Stimulated activated CD8-positive, alpha-beta memory T cell treated with anti-CD3 and anti-CD28 coated beads, Interleukin-15, amount 100 ng/mL, for 48 hours (primary cell): ENCODE measurements at regions not wholly inside any gene's neighbourhood (a gene's known extent, or its start where the extent isn't known, plus 50 kb on each side); places are given as distances from the start of the nearest gene placed in this dataset.

Source experiments
- DNase-seq, 2 donors: peaks; one replicate each; pipeline ENCODE4 v3.0.0-alpha.2; 2020; ENCODE audit warnings: low read depth in 2 of 2

- no peak for DNase-seq
Measured at GRCh38 chr1:221192055-221192454, 312.8 kb downstream of the HLX start.

GRCh38 chr1:221200464-221200863 is 321.2 kb downstream of the HLX start:
- no peak for DNase-seq

DNA sequence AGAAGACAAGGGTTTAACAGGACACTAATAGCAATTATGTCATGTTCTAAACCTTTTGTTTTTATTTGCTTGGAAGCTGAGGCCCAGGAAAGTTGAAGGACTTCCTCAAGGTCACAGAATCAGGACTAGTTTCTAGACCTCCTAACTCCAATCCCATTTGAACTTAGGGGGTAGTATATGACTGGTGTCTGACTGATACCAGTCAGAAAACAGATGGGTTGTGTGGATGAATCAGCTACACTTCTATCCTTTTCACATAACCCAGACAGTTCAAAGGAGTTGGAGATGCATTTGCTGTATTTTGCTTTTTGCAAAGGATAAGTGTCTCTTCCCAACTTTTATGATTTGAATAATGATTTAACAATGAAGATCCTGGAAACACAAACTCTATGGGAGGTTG is 322.5 kb downstream of the HLX start:
- no peak for DNase-seq

GRCh38 chr1:221203224-221204054 is 324.2 kb downstream of the HLX start:
- DNase-seq = peak; percentile 30 to 38

DNA sequence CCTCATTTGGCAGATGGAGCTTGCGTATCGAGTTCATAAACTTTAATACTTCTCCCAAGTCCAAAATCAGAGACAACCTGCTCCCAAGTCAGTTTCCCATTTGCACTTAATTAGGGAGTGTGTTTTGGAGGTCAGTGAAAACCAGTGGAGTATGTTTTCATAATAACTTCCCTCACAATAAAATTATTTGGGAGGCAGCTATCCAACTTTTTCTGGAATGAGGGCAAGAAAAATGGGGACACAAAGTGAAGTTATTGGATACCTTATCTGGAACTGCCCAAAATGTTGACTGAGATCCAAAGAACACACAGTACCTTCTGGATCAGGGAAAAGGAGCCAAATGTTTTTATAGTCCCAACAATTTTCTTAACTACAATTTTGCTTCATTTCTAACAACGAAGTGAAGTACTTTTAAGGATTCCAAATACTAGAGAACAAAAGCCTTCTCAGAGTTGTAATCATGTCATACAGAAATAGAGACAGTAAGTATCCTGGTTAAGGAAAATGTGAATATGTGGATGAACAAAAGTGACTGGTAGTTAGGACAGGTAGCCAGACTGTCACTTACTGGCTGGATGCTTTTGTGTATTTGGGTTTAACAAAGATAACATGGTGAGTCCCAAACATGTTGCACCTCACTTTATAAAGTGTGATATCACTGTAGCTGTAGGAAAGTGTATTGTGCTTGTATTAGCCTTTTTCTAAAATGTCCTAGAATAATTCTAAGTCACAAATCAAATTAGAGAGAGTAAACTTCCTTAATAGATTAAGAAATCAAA is 325.0 kb downstream of the HLX start:
- no peak for DNase-seq

DNA sequence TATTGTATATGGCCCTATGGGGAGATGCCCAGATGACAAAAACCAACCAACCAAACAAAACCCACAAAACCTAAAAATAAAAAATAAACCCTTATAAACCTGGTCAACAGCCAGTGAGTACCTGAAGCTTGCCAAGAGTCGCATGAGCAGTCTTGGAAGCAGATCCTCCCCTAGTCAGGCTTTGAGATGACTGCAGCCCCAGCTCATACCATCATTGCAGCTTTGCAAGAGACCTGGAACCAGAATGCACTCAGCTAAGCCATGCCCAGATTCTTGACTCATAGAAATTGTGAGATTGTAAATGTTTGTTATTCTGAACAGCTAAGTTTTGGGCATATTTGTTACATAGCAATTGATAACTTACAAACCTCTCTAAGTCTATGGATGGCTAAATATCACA is 326.8 kb downstream of the HLX start:
- DNase-seq = no peak

GRCh38 chr1:221212926-221213325 is 333.7 kb downstream of the HLX start:
- DNase-seq = no peak

- no peak for DNase-seq
Measured at GRCh38 chr1:221217029-221217428, 337.8 kb downstream of the HLX start.

DNA sequence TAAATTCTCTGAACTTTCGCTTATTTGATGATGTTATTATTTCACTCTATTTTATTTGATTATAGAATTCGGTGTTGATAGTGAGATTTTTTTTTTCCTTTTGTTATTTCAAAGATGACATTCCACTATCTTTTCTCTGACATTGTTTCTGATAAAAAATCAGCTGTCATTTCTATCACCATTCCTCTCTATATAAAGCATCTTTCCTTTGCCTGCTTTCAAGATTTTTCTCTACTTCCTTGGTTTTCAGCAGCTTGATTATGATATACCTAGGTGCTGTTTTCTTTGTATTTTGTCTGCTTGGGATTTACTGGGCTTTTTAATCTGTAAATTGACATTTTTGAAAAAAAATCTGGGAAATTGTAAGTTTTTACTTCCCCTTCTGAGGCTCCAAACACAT is 344.0 kb downstream of the HLX start:
- no peak for DNase-seq

DNA sequence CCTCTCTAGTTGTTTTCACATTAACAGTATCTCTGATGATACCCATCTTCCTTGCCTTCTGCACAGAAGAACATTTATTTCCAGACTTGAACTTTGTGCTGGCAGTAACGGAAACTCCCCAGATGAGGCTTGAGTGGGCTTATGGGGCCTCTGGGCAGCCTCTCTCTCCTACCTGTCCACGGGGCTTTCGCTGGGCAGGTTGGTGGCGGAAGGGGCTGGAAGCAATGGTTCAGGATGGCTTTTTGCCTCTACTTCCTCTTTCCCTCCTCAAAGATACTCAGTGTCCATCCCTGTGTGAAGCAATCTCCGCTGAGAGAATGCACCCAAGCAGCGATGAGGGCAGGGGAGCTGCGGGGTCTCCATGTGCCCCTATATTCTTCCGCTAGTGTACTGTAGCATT is 348.2 kb downstream of the HLX start:
- no peak for DNase-seq

DNA sequence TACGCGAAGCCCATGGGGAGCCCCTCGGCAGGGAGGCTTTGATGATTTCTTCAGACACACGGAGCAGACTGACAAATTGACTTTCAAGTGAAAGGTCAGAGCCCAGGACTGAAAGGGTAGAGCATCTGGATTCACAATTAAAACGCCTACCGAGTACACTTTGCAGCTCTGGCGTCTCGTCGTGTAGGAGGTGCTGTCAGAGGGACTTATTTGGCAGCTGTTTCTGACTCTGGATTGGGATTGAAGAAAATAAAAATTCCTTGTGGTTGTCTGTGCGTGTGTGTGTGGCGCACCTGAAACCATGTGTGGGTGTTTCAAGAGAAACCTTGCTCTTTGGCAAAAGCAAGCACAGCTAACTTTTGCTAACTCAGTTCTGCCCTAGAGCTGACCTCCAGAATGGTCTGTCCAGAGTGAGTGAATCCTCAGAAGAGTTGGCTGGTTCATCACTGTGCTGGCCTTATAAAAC is 348.7 kb downstream of the HLX start:
- no peak for DNase-seq

DNA sequence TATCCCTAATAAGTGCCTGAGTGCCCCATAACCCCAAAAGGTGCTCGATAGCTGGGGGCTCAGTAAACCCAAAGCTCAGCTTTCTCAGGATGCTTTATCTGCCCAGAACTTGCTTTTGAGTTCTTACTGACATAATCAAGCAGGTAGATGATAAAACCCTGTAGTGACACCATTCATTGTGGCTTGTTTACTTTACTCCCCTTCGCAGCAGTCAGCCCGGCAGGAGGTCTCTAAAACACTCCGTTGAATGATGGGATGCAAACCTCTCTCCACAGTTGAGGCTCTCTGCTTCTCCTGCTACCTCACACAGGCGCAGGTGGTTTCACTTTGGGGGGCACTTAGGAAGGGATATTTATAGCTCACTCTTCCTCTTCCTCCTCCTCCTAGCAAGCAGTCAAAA is 349.4 kb downstream of the HLX start:
- DNase-seq = no peak

GRCh38 chr1:221230605-221231004 is 351.4 kb downstream of the HLX start:
- DNase-seq = no peak

DNA sequence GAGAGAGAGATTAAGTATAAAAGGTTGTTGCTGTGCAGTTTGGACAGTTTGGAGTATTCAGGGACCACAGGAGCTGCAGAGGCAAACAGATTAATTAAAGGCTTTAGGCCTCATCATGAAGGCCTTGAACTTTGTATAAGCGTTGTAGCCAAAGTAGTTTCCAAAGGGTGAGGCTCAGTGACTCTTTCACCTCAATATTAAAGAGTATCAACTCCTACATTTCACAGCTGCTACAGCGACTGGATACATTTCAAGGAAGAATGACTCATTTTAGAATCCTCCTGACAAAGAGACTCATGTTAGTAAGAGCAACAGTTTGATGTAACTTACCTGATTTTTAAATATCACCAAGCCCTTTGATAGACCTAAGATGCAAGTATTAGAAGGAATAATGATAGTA is 355.5 kb downstream of the HLX start:
- DNase-seq = no peak

DNA sequence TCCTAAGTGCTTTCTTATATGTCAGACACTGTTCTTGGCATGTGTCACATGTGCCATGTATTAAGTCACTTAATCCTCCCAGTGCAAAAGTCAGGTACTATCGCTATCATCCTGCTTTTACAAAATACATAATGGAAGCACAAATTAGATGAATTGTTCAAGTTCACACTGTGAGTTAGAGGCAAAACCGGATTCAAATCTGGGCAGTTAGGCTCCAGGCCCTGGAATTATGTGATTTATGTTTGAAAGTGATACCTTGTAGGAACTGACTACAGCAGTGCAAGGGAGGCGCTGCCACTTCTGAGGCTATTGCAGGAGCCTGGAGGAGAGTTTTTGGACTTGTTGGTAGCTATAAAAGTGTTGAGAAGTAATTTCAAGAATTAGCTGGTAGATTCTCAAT is 358.3 kb downstream of the HLX start:
- no peak for DNase-seq

- DNase-seq = no peak
Measured at GRCh38 chr1:221239181-221239580, 359.9 kb downstream of the HLX start.

- no peak for DNase-seq
Measured at GRCh38 chr1:221239792-221240191, 360.5 kb downstream of the HLX start.

DNA sequence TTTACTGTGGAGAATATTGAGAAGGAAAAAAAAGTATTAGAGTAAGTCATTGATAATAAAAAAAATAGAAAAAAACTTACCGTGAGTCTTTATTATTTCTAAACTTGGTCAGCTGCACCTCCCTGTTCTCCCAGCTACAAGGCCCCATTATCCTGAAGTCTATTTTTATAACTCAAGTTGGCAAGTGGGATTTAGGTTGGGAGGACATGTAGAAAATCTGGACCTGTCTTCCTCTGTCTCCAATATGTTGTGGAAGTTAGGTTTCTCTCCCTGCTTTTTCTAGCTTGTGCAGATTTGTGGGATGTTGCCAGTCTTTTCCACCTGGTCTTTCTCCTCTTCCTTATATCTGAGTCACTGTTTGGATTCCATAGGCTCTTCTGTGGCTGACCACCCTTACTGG is 361.4 kb downstream of the HLX start:
- no peak for DNase-seq

GRCh38 chr1:221241157-221241556 is 361.9 kb downstream of the HLX start:
- no peak for DNase-seq

- no peak for DNase-seq
Measured at GRCh38 chr1:221241592-221241991, 362.3 kb downstream of the HLX start.

GRCh38 chr1:221246067-221246466 is 366.8 kb downstream of the HLX start:
- no peak for DNase-seq

DNA sequence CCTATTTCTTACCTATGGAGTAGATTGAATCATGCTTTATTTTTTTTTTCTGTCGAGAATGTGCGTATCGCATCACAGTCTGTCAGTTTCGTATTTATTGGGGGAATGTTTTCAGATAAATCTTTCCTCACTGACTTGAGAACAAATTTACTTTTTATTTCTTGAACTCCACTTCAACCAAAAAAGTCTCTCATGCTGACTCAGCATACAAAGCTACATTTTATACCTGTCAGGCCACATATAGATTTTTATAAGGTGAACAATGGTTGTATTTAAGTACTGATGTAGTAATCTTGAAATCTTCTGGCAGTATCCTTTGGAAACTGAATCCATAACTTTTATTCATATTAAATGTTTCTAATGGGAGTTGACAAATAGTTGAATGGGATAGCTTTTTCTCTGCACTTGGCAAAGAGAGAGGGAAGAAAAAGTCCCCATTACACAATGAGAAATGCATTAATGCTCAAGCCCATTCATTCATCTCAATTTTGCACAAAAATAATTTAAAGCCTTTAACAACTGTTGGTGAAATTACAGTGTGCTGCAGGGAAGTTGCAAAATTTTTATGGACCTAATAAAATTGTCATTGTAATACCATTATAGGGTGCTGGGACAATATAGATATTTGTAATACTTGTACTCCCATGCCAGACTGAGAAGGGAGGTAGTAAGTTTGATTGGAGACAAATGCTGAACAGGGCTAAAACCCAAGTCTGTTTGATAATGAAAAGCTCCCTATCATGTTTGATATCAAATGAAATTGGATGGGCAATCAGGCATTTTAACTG is 367.6 kb downstream of the HLX start:
- no peak for DNase-seq
